Occipital lobe (tissue), 1 donor: ENCODE measurements at regions not wholly inside any gene's neighbourhood (a gene's known extent, or its start where the extent isn't known, plus 50 kb on each side); places are given as distances from the start of the nearest gene placed in this dataset.

Experiments used
- DNase-seq: peaks from one replicate; lab custom pipeline; 2025; lab: John Stamatoyannopoulos, UW

DNA sequence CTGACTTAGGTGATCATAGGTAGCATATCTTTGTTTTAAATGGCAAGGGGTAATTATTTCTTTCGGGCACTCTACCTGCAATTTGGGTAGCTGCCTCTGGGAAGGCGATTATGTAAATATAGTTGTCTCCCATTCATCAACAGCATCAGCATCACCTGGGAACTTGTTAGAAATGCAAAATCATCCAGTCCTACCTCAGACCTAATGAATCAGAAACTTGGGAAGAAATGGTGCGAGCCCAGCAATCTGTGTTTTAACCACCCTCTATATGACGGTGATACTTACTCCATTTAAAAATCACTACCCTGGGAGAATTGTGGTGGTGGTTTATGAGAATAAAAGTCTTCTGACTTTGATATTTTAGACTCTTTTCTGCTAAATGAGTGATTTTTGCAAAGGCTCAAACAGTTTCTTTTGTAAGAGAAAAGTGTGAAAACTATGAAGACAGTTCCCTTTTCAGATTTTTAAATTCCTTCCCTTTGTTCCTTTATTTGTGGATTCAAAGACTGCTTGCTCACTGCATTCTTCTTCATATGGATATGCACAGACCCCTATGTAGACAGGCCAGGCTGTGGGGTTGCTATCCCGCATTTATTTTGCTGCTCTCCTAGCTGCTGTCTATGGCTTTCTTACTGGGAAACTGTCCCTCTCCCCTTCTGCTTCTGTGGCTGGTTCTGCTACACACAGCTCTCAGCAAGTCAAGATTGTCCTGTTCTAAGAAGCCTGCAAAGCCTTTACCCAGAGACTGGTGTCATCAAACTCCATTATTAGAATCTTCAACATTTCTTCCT is 365.3 kb downstream of the RNF144B start:
- DNase-seq = no peak

DNA sequence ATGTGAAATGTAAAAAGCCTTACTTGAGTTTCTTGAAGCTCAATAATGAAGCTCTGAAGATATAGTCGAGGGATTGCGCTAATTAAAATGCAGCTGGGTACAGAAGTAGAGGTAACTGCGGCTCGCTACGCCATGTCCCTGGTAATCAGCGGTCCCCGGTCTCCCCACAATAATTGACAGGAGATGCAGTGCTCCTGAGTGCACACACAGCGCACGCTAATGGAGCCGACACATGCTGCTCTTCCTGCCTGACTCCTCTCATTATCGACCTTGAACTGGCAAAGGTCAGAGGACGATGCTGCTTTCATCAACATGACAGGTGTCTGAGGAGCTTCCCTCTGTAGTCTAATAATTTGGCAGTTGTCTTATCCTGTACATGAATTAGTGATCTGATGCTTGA is 365.9 kb downstream of the RNF144B start:
- DNase-seq = no peak

DNA sequence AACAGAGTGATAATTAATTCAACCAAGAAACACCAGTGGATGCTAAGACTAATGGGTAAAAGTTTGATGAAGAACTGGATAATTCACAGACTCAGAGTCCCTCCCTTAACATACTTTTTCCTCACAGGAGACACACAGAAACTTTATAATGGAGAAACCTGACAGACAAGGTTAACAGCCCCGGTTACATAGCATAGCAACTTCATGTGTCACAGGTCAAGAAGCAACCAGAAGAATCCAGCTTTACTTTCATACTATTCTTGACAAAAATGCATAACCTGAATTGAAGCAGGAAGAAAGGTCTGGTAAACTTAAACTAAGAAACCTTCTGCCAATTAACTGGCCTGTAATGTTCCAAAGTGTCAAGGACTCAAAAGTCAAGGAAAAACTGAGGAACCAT is 375.9 kb downstream of the RNF144B start:
- DNase-seq = no peak

DNA sequence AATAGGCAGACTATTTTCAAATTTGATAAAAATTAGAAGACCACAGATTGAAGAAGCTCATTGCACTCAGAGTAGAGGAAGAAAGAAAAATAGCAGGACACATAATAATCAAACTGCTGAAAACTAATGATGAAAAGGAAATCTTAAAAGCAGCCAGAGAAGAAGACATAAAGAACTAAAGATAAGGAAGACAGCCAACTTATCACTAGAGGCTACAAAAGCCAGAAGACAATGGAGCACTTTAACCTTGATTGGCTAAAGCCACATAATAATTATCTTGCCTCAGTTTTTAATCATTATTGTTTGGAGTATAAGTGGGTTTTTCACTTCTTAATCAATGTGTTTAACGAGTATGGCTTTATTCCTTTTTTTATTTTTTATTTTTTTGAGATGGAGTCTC is 397.6 kb downstream of the RNF144B start:
- DNase-seq = no peak

DNA sequence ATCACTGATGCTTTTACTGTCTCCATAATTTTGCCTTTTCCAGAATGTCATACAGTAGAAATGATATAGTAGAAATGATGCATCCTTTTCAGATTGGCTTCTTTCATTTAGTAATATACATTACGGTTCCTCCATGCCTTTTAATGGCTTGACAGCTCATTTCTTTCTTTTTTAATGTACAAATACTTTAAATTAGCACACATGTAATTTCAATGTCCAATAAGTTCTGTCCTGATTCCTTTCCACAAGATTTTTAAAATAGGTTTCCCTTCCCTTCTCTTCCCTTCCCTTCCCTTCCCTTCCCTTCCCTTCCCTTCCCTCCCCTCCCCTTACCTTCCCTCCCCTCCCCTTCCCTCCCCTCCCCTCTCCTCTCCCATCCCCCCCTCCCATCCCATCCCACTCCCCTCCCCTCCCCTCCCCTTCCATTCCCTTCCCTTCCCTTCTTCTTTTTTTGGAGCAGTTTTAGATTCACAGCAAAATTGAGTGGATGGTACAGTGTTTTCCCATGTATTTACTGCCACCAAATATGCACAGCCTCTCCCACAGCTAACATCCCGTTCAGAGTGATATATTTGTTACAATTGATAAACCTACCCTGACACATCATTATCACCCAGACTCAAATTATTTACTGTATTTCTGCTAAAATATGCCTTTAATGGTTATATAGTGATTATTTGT is 398.8 kb downstream of the RNF144B start:
- no peak for DNase-seq

DNA sequence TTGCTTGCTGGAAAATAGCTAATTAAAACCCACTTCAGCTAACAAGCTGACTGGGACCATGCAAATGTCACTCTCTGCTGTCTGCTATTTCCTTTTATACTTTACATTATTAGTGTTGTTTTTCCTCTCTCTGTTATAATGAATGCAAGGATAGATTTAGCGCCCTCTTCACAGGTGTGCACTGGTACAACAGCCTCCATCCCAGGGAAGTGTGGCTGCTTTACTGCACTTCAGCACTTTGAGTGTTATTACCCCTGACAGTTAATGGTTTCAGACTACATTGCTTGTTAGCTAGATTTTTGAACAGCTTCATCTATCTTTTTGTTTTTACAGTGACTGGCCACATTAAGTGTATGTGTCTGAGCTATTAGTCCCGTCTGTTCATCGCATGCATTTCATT is 405.7 kb downstream of the RNF144B start:
- no peak for DNase-seq

DNA sequence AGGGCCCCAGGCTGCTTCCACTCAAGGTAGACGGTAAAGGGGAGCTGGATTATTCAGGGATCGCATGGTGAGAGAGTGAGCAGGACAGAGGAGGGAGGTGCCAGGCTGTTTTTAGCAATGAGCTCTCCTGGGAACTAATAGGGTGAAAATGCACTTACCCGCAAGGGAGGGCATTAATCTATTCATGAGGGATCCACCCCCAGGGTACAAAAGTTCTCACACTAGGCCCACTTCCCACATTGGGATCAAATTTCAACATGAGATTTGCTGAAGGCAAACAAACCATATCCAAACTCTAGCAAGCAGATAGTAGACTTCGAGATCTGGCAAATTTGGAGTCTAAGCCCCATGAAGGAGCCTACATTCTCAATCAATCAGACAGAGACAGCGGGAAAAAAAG is 408.6 kb downstream of the RNF144B start:
- DNase-seq = no peak

DNA sequence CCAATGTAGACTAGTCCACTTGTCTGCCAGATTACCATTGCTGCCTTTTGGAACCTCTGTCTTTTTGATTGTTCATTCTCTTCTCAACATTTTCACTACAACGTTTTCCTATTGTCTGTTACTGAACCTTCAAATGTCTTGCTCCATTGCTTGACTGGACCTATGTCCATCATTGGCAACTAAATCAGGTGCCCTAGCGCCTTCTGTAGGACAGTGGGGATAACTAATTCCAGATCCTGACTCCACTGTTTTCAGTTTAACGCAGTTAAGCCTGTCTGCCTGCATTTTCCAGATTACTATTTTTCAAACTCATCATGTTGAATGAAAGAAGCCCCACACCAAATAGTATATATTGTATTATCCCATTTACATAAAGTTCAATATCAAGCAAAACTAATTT is 433.6 kb downstream of the RNF144B start:
- no peak for DNase-seq

DNA sequence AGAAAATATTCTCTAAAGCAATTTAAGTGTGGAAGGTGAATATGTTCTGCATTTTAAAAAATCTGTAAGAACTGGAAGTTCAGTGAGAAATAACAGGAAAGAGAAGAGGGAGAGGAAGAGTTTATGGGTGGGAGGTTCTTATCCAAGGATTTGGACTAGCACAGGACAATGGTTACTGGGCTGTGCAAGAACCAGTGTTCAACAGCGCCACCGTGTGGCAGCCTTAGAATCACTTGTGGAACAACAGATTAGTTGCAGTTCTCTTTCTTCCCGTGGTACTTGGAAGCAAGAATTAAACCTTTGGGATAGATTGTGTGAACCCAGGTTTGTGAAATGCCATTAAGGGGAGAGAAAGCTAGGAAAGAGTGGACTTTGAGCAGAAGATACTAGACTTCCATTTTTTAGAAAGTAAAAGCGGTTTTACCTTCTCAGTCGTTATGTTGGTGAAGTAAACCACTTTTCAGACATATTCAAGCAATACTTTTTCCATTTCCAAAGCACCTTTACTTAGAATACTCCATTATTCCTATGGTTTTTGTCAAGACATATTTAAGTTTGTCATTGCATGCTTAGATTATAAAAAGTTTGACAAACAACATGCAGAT is 436.7 kb downstream of the RNF144B start:
- no peak for DNase-seq

DNA sequence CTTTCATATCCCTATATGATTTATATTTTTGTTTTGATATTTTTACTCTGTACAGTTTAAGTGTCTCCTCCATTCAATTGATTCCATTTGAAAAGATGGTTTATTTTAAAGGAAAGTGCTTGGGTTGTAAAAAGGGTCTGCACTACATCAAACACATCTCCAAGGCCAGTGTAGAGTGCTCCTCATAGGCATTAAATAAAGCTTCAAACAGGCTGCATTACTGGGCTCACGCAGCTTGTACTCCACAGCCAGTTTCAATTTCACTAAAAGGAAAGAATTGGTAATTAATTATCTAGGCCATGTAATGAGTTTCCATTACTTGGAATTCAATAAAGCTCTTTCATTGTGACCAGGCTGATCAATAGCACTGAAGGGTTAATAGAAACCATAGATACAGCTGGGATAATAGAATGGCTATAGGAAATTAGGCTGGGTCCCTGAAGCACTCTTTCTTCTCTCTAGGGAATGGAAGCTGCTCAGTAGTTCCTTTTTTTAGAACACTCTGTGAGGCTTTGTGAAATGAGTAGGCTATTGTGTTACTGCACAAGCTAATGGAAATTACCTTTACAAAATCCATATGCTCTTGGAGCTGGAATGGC is 442.2 kb downstream of the RNF144B start:
- DNase-seq = no peak

DNA sequence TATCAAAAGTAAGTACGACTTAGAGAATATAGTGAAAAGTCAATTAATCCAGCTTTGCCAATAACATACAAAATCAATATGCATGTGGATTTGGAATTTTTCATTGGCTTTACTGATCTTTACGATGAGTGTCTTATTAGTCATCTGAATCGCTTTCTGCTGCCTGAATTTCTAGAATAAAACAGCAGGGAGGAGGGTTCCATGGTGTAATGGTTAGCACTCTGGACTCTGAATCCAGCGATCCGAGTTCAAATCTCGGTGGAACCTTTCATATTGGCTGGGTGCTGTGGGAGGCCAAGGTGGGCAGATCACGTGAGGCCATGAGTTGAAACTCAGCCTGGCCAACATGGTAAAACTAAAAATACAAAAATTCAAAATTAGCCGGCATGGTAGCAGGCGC is 448.8 kb downstream of the RNF144B start:
- DNase-seq = no peak

DNA sequence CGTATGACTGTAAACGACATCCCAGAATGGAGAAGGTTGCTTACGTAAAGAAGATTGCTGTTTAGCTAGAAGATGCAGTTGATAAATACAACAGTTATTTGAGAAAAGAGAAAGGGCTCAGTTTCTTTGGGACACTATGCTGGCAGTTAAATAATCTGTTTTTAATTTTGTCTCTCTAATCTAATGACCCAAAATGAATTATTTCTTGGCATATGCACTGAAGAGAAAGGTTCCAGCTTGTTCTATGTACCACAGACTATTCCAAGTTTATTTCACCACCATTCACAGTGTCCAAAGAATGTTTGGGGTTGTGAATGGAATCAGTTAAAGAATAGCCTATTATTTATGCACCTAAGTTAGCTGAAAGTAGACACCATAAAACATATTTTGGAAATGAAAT is 449.9 kb downstream of the RNF144B start:
- DNase-seq = no peak

DNA sequence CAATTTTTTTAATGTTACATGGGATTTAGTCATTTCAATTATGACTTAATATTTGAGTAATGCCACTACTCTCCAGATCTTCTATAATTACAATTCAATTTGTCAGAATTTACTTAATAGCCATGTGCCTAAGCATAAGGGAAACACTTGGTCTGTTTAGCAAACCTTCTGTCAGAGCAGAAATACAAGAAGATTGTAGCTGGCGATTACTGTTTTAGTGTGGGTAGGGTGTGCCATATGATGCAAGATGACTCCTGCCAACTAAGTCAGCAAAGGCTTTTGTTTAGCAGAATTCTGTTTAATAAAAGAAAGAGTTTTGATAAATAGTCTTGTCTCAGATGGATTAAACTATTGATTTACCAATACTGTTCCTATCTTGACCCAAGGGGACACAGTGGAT is 455.4 kb downstream of the RNF144B start:
- no peak for DNase-seq

DNA sequence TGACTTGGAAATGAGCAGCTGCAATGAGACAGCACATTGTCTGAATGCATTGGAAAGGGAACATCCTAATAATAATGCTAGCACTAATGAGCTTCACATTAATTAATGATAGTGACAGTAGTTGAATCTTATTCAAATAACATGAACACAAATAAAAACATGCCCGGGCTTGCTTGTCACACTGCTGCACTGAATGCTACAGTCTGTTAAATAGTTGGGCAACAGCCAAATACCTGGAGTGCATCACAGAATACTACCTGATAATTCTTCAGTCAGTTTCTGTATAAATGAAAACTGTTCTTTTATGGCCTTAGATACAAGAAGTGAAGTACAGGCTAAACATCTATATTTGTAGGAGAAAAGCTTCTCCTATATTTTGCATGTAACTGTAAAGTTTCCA is 458.7 kb downstream of the RNF144B start:
- DNase-seq = no peak

DNA sequence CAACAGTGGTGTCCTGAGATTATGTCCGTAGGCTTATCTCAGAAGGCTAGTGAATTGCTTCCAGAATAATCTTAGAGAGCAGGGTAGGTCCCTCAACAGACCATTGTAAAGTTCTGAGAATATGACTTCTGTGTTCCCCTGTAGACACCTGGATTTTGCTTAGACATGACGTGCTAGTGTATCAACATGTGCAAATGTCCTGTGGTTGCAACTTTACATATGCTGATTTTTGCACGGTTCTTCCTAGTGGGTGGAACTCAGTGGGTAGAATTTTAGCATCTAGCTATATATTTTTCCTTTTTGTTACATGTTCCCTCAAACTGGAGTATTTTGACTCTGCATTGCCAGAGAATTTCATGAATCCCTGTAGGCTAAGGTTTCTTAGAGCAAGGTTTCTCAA is 459.2 kb downstream of the RNF144B start:
- no peak for DNase-seq

DNA sequence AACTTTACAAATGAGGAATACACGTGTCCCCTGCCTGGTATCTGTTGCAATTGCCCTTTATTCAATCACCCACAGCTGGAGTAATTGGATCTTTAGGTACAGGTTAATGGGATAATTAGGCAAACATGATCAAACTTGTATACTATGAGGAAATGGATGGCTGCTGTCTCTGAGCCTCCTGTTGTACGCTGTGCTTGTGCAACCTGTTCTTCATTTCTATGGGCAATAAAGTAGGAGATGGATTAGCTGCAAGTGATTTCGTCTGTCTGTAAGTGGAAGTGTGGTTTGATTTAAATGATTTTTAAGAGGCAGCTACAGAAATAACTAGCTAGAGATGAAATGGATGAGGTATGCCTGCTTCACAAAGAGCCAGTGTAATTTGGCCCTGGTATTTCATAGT is 474.1 kb downstream of the RNF144B start:
- no peak for DNase-seq

DNA sequence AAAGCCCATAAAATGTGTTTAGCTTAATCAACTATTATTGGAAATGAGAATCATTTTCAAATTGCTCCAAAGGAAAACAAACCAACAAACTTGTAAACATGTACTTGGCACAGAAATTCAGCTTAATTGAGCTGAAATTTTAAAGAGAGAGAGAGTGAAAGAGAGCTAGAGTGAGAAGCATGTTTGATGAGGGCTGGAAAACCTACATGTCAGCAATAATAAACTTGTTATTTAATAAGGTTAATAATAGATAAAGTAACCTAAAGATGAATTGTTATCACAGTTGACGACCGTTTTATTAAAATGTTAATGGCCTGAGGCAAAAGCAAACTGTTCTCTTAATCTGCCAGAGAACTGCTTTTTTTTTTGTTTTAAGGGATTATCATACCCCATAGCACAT is 496.1 kb downstream of the RNF144B start:
- no peak for DNase-seq

DNA sequence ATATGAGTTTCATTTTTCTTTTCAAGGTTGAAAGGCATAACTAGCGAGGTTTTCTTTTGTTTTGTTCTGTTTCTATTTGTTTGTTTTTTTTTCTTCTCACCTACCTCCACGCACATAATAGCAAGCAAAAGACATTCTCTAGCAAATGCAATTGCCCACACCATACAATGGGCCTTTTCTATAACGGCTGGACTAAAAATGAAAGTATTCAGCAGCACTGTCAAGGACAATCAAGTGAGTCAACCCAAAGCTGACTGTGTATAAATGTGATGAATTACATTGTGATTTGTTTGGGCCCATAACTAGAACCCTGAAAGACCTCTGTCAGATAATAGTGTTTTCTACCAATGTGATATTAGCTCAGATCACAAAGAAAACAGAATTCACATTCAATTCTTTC is 496.7 kb downstream of the RNF144B start:
- DNase-seq = no peak

DNA sequence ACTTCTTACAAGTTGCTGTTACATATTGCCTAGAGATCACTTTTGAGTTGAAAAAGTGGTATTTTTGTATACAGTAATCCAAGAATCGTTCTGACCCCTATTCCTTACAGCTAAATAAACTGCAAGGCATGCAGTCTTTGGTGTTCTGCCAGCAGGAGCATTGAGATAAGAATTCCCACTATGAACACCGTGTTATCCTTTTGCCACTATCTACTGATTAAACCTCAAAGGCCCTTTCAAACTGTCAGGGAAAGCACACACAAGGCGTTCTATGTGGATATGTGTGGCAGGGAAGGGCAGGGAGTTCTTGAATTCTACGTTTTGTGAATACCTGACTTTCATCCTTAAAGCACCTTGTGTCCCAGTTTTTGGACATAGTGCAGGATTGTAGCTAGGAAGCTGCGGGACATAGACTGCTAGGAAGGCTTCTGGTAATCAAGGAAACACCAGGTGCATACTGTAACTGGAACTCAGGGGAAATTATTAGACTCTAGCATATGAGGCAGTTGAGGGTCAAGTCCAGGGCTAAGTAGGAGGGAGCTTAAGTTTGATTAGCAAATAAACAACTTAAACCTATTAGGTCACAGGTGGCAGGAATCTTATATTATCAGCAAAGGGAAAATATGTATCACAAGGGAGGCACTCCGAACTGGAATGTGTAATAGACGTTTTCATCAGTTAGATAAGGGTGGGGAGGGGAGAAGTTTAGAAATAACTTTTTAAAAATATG is 506.6 kb downstream of the RNF144B start:
- no peak for DNase-seq

DNA sequence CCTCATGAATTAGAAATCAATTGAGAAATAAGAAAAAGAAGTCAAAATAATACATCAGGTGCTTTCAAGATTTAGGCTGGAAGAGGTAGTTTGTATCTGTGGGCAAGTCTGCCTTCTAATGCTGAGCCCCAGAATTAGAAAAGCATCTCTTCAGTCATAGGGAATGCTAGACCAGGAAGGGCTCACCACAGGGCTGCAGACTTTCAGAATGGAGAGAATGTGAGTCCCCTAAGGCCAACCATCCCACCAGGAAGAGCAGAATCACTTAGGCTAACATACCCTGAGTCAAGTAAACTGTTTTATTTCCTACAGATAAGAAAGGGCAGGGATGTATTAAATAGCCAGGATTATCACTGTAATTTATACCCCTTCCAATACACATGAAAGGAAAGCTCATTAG is 510.2 kb downstream of the RNF144B start:
- no peak for DNase-seq

DNA sequence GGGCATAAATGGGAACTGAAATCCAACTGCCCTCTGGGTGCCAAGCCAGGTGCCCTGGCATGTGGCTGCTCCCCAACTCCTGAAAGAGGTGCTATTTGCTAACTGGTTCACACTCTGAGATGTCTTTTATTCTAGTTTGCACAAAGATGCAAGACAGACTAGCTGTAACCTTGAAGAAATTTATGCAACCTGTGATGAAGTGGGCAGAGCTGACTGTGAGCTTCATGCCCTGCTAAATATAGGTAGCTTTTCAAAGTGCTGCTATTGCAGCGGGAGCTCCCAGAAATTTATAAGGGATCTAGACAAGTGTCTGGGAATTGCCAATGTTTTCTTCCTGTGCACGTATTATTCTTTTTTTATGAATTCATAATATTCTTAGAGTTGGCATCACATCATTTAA is 517.5 kb downstream of the RNF144B start:
- DNase-seq = no peak

DNA sequence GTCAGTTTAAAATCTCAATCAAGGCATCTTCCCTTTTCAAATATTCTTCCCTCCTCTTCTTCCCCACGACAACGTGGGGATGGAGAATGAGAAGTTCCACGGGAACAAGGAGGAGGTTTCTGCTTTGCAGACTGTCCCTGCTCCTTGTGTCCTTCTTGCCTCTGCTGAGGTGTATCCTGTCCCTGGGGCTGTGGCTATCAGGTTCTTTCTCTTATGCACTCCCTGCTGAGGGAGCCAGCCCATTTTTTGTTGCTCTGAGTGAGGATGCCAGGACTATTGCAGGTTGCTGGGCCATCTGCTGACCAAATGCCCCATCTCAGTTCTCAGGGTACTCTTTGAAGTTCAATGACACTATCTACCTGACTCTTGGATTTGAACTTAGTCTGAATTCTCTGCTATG is 533.6 kb downstream of the RNF144B start:
- no peak for DNase-seq
